ENCODE measurements at regions not wholly inside any gene's neighbourhood (a gene's known extent, or its start where the extent isn't known, plus 50 kb on each side); places are given as distances from the start of the nearest gene placed in this dataset.

DNA sequence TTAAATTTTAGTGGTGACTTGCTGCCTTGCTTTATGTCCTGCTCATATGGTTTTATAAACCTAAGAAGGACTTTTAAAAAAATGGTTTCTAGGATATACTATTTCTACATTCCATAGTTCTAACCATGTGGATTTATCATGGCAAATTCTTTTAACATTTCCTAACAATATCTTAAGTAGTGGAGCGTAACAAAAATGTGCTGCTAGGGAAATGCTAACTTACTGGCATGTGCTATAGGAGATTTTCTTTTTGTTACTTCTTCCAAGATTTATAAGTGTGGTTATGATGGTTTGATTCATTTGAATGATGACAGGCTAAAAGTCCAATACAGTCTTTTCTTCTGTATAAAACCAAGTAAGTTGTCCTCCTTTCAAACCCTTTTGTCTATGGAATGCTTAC is 713.7 kb downstream of the SLITRK1 start:
- TF ChIP-seq CTCF (IDR thresholded peaks at IDR 0.05; ENCODE audit: low read depth, low read length) = no peak
- TF ChIP-seq POLR2A (IDR thresholded peaks at IDR 0.05; ENCODE audit: extremely low read depth, insufficient read length) = no peak
